CD14-positive monocyte (primary cell): ENCODE measurements at regions not wholly inside any gene's neighbourhood (a gene's known extent, or its start where the extent isn't known, plus 50 kb on each side); places are given as distances from the start of the nearest gene placed in this dataset.

Experiments
- DNase-seq, 3 donors: peaks; one replicate each; pipeline ENCODE4 v3.0.0-alpha.2; 2011 to 2022
- H2AFZ ChIP-seq: 2 replicates; pipeline ENCODE4 v1.6.0; 2012; ENCODE audit warnings: mild to moderate bottlenecking, low read depth, low read length, inconsistent platforms; ENCODE audit not compliant: insufficient read depth, poor library complexity, severe bottlenecking
- H3K27ac ChIP-seq, 2 donors: 1 replicate in 1 of 2; 2 replicates in 1 of 2; pipeline ENCODE4 v1.5.1; 2012 to 2013; ENCODE audit warnings: low read length in 2 of 2, control low read depth in 1 of 2, inconsistent platforms in 1 of 2, low read depth in 1 of 2, mild to moderate bottlenecking in 1 of 2
- H3K27me3 ChIP-seq, 2 donors: one replicate each; pipeline versions ENCODE4 v1.6.0 to v1.6.1; 2011 to 2013; ENCODE audit warnings: low read length in 2 of 2; ENCODE audit not compliant: control insufficient read depth in 2 of 2, insufficient read depth in 2 of 2
- H3K36me3 ChIP-seq, 2 donors: replicated peaks in 1 of 2; 1 replicate in 1 of 2; 2 replicates in 1 of 2; pipeline versions ENCODE4 v1.5.1 to v1.6.1; 2012 to 2013; ENCODE audit warnings: low read length in 2 of 2, control low read depth in 1 of 2, inconsistent platforms in 1 of 2, mild to moderate bottlenecking in 1 of 2; ENCODE audit not compliant: insufficient read depth in 2 of 2, control insufficient read depth in 1 of 2
- H3K4me1 ChIP-seq, 2 donors: 1 replicate in 1 of 2; 2 replicates in 1 of 2; pipeline versions ENCODE4 v1.5.1 to v1.6.1; 2012 to 2013; ENCODE audit warnings: low read length in 2 of 2, control low read depth in 1 of 2, inconsistent platforms in 1 of 2, mild to moderate bottlenecking in 1 of 2, moderate library complexity in 1 of 2; ENCODE audit not compliant: insufficient read depth in 2 of 2, control insufficient read depth in 1 of 2
- H3K4me2 ChIP-seq: replicated peaks from 2 replicates; pipeline ENCODE3; 2012; ENCODE audit warnings: low read length, moderate library complexity, mild to moderate bottlenecking; ENCODE audit not compliant: poor library complexity, severe bottlenecking; ENCODE audit errors: extremely low read depth
- H3K4me3 ChIP-seq, 3 experiments: fragments of 200-600 bp in 1 of 3; sonication (generic) in 1 of 3; replicated peaks in 1 of 3; 1 replicate in 2 of 3; 2 replicates in 1 of 3; pipeline ENCODE4 v1.5.1; 2011 to 2013; ENCODE audit warnings: low read length in 3 of 3, mild to moderate bottlenecking in 3 of 3, control low read depth in 2 of 3, low read depth in 2 of 3, inconsistent platforms in 1 of 3, moderate library complexity in 1 of 3
- H3K79me2 ChIP-seq: 2 replicates; pipeline ENCODE4 v1.6.0; 2012; ENCODE audit warnings: mild to moderate bottlenecking, control low read depth, inconsistent platforms, low read length, moderate library complexity; ENCODE audit not compliant: insufficient read depth
- H3K9ac ChIP-seq: 2 replicates; pipeline ENCODE4 v1.6.0; 2017; ENCODE audit warnings: low read length, mild to moderate bottlenecking; ENCODE audit not compliant: insufficient read depth, poor library complexity, severe bottlenecking
- H3K9me3 ChIP-seq, 2 donors: replicated peaks in 1 of 2; 1 replicate in 1 of 2; 2 replicates in 1 of 2; pipeline versions ENCODE4 v1.5.1 to v1.6.1; 2012 to 2013; ENCODE audit warnings: low read length in 2 of 2, control low read depth in 1 of 2; ENCODE audit not compliant: control insufficient read depth in 1 of 2, insufficient read depth in 1 of 2
- H4K20me1 ChIP-seq: 2 replicates; pipeline ENCODE4 v1.6.0; 2012; ENCODE audit warnings: mild to moderate bottlenecking, low read length, control low read depth, moderate library complexity; ENCODE audit not compliant: insufficient read depth
- H3K27ac Mint-ChIP-seq, 7 donors: one replicate each; pipeline ENCODE4 v1.8.0; 2020; ENCODE audit warnings: mild to moderate bottlenecking in 7 of 7, mixed read lengths in 7 of 7, moderate library complexity in 6 of 7, inconsistent platforms in 2 of 7
- H3K27me3 Mint-ChIP-seq, 3 donors: one replicate each; pipeline ENCODE4 v1.8.0; 2021 to 2022; ENCODE audit warnings: low read depth in 3 of 3, mild to moderate bottlenecking in 3 of 3, mixed read lengths in 3 of 3, moderate library complexity in 3 of 3, inconsistent platforms in 1 of 3
- H3K36me3 Mint-ChIP-seq, 2 donors: one replicate each; pipeline ENCODE4 v1.8.0; 2020; ENCODE audit warnings: mixed read lengths in 2 of 2, inconsistent platforms in 1 of 2, mild to moderate bottlenecking in 1 of 2
- H3K4me1 Mint-ChIP-seq: one replicate; pipeline ENCODE4 v1.8.0; 2020; ENCODE audit warnings: mild to moderate bottlenecking, mixed read lengths
- H3K4me3 Mint-ChIP-seq, 2 donors: one replicate each; pipeline ENCODE4 v1.8.0; 2020; ENCODE audit warnings: mild to moderate bottlenecking in 2 of 2, mixed read lengths in 2 of 2, moderate library complexity in 1 of 2
- H3K9me3 Mint-ChIP-seq, 7 donors: one replicate each; pipeline ENCODE4 v1.8.0; 2020 to 2022; ENCODE audit warnings: mixed read lengths in 7 of 7, mild to moderate bottlenecking in 6 of 7, moderate library complexity in 6 of 7, inconsistent platforms in 2 of 7
- WGBS: methylation state at CpG from one replicate; pipeline ENCODE4 v1.1.5; 2013; ENCODE audit warnings: missing lambda C conversion rate; ENCODE audit not compliant: insufficient coverage; 5-methylcytosine and 5-hydroxymethylcytosine counted together
- intact Hi-C, 2 donors: fragments of 100-400 bp; cut with micrococcal nuclease; formaldehyde crosslinking; loops; one replicate each; pipeline versions ENCODE4 v1.15.0 to v1.15.1; 2023
- TF ChIP-seq, protein P1 (sequence below): fragments of 200-600 bp; IDR thresholded peaks from one replicate; pipeline ENCODE4 v1.8.0; 2022; ENCODE audit warnings: antibody characterized with exemption, mild to moderate bottlenecking

DNA sequence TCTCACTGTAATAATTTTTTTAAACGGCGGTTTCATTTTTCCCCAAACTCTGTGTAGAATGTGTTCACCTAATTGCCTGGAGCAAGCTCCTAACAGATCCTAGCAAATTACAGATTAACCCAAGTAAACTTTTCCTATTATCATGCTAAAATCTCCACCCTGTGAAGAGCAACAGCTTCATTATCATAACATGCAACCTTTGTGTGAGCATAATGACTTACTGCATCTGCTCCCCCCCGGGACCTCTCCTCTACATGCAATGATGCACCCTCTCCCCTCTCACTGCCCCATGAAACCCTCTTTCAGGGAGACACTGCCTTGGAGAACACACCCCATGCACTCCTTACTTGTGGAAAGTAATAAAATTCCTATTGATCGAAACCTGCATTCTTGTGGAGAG, 717.0 kb upstream of the TMPRSS15 start:
- H3K9ac ChIP-seq = no peak overlapping the region
- WGBS = no CpG with 5 or more reads among the region's 4 CpGs
- H3K4me3 Mint-ChIP-seq = peak overlapping the region in 1 of 2 donors; percentile 10
- no peaks in the 10 kb centered on the region for H4K20me1 ChIP-seq
- no peak overlapping the region for H3K4me3 ChIP-seq
- H3K27me3 Mint-ChIP-seq = no peaks in the 10 kb centered on the region
- H3K4me1 ChIP-seq = no peaks in the 10 kb centered on the region
- no peaks in the 10 kb centered on the region for H3K36me3 Mint-ChIP-seq
- H2AFZ ChIP-seq = no peak overlapping the region
- H3K4me1 Mint-ChIP-seq = no peaks in the 10 kb centered on the region
- no peak for DNase-seq
- intact Hi-C loops = no loop called here
- TF ChIP-seq, protein P1, sequence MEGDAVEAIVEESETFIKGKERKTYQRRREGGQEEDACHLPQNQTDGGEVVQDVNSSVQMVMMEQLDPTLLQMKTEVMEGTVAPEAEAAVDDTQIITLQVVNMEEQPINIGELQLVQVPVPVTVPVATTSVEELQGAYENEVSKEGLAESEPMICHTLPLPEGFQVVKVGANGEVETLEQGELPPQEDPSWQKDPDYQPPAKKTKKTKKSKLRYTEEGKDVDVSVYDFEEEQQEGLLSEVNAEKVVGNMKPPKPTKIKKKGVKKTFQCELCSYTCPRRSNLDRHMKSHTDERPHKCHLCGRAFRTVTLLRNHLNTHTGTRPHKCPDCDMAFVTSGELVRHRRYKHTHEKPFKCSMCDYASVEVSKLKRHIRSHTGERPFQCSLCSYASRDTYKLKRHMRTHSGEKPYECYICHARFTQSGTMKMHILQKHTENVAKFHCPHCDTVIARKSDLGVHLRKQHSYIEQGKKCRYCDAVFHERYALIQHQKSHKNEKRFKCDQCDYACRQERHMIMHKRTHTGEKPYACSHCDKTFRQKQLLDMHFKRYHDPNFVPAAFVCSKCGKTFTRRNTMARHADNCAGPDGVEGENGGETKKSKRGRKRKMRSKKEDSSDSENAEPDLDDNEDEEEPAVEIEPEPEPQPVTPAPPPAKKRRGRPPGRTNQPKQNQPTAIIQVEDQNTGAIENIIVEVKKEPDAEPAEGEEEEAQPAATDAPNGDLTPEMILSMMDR = no peak
- H3K27me3 ChIP-seq = no peaks in the 10 kb centered on the region
- no peaks in the 10 kb centered on the region for H3K79me2 ChIP-seq
- no peaks in the 10 kb centered on the region for H3K36me3 ChIP-seq
- no peak overlapping the region for H3K4me2 ChIP-seq
- H3K9me3 ChIP-seq = peaks cover 12 to 16% of the 10 kb centered on the region in 2 donors
- H3K27ac ChIP-seq = no peak overlapping the region
- peaks cover 3 to 17% (median 9%) of the 10 kb centered on the region in 7 donors for H3K9me3 Mint-ChIP-seq
- H3K27ac Mint-ChIP-seq = no peak overlapping the region

DNA sequence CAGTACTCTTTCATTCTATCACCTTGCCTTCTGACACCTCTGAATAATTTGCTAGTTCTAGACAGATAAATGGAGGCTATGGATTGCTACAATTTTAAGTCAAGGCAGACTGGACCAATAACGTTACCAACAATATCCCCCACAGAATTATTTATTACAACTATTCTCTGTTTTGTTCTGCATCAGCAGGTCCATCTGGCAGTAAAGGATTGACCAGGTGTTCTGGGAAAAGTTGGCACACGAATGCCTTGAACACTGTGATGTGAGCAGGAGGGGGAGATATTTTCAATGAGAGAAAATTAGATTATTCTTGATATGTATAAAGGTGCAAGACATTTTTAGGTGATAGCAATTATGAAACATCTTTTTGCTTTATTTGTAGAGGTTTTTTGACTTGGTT, 718.8 kb upstream of the TMPRSS15 start:
- no peak overlapping the region for H3K4me3 ChIP-seq
- intact Hi-C loops = no loop called here
- H4K20me1 ChIP-seq = no peaks in the 10 kb centered on the region
- Mint-ChIP-seq H3K9me3 (peaks cover 3 to 17% (median 14%) of the 10 kb centered on the region in 7 donors), H3K4me3 (no peak overlapping the region), H3K27me3 (no peaks in the 10 kb centered on the region), H3K36me3 (no peaks in the 10 kb centered on the region), H3K4me1 (no peaks in the 10 kb centered on the region), H3K27ac (no peak overlapping the region)
- no peak overlapping the region for H3K9ac ChIP-seq
- H3K36me3 ChIP-seq = no peaks in the 10 kb centered on the region
- H3K4me1 ChIP-seq = no peaks in the 10 kb centered on the region
- no peak overlapping the region for H2AFZ ChIP-seq
- no peaks in the 10 kb centered on the region for H3K27me3 ChIP-seq
- no peaks in the 10 kb centered on the region for H3K79me2 ChIP-seq
- WGBS = 83% methylated on average over 1 of the region's 2 CpGs
- H3K9me3 ChIP-seq = peaks cover 12 to 19% of the 10 kb centered on the region in 2 donors
- H3K4me2 ChIP-seq = no peak overlapping the region
- TF ChIP-seq, protein P1 = no peak
- DNase-seq = no peak
- H3K27ac ChIP-seq = no peak overlapping the region
